Putamen (tissue), 1 donor: ENCODE measurements at regions not wholly inside any gene's neighbourhood (a gene's known extent, or its start where the extent isn't known, plus 50 kb on each side); places are given as distances from the start of the nearest gene placed in this dataset.
"Not testable (repeated sequence)": the region's sequence is repeated elsewhere in the genome, so short reads cannot be mapped to it uniquely, and the experiment has no call there.

Experiments used
- DNase-seq: peaks from one replicate; pipeline ENCODE4 v3.0.0-alpha.2; 2016; ENCODE audit warnings: low spot score

DNA sequence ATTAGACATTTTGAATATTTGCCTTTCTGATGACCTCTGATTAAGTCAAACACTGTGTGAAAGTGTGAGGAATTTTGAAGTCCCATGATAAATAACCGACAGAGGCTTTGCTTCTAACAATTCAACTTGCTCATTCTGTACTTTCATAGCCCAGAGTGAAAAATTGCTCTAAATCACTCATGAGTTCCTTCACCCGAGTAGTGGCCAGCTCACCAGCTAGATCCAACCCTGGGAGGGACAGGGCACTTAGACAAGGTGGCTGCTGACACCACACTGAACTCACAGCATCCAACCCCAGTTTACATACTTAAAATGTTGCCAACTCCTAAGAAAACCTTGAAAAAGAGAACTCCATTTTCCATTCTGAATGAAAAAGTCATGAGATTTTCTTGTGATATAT is 80.0 kb upstream of the LYZL1 start:
- DNase-seq = no peak

DNA sequence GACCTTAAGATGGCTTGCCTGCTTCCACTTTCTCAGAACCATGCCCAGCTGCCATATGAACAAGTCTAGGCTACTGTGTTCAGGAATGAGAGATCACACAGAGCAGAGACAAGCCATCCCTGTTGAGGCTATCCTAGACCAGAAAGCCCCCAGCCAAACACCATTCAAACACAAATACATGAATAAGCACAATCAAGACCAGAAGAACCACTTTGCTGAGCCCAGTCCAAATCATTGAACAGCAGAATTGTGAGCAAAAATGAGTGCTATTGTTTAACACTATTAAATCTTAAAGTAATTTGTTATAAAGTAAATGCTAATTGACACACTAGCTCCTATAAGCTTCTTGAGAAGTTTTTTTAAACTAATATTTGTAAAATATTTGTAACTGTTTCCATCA is 79.0 kb upstream of the LYZL1 start:
- no peak for DNase-seq

DNA sequence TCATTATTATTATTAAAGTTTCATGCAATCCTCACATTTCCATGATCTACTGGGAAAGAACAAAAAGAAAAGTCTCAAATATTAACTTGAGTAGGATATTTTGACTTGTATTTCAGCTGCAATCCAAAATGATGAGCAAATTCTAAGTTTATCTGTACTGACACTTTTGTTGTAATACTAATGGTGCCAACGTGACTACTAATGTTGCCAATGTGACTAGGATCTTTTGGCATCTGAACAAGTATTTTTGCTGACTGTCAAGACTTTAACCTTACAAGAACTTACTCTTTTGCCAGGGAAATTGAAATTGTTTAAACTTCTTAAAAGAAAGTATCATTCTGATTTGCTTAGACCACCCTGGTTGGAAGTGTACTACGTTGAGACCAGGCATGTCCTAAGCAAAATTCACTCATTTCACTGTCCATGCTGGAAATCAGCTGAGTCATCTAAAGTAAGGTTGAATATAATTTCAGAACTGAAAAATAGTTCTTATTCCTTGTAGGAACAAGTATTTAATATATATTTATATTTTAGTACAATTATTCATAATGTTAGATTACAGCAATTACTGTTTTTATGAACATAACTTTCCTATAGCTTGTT is 78.5 kb upstream of the LYZL1 start:
- no peak for DNase-seq

GRCh38 chr10:29212597-29212996 is 76.3 kb upstream of the LYZL1 start:
- DNase-seq = no peak

DNA sequence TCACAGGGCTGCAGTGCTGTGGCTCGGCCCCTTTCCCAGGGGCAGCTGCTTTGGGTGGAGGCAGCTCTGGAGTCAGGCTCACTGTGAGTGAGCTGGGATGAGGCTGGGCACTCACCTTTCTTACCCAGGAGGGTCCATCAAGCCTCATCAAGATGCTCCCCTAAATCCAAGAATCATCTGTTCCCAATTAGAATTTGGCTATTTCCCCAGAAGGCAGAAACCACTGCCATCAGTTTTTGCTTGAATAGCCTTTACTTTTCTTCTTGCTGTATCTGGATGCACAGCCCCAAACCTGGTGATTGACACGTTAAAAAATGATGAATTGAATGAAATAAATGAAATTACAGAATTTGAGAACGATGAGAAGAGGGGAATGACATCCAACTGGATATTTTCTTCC is 74.3 kb upstream of the LYZL1 start:
- DNase-seq = no peak

- DNase-seq = no peak
Measured at GRCh38 chr10:29217292-29217738, 71.6 kb upstream of the LYZL1 start.

DNA sequence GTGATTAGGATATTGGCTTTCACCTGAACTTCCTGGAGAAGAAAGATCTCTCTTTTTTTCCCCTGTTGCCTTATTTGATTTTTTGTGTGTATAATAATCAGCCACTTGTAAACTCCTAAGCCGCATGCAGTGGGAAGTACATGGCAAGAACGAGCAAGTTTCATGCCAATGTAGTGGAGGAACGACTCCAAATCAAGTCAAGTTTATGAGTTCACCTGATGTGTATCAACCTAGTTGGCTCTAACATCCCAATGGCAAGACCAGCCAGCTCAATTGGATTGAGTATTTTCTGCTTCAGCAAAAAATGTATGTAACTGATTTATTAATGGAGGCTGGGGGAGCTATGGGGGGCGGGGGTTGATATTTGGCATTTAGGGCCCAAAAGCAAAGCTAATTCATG is 65.5 kb upstream of the LYZL1 start:
- no peak for DNase-seq

- DNase-seq = no peak
Measured at GRCh38 chr10:29224631-29225030, 64.2 kb upstream of the LYZL1 start.

DNA sequence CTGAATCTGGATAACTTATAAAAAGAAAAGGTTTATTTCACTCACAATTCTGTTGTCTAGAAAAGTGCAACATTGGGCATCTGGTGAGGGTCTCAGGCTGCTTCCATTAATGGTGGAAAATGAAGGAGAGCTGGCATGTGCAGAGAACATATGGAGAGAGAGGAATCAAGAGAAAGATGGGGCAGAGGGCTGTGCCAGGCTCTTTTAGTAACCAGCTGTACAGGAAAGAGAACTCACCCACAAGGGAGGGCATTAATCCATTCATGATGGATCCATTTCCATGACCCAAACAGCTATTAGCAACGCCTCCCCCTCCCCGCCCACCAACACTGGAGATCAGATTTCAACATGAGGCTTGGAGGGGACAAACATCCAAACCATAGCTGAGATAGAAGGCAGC is 61.7 kb upstream of the LYZL1 start:
- DNase-seq = no peak

DNA sequence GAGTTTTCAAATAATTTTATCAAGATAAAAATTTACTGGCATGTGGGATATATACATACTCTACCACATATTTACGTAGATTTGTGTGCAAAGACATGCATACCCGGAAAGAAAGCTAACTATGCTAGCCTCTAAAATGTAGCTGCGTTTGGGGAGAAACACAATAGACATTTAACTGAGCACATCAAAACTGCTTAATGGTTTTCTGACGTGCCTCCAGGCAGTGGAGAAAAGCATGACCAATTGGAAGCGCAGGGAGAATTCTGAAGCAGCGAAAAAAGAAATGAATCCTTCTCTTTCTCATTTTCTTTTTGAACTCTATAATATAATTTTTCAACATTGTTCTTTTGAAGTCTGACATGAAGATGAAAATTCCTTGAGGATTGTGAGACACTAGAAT is 60.3 kb upstream of the LYZL1 start:
- no peak for DNase-seq

GRCh38 chr10:29229258-29229705 is 59.6 kb upstream of the LYZL1 start:
- no peak for DNase-seq

GRCh38 chr10:29236910-29237309 is 52.0 kb upstream of the LYZL1 start:
- DNase-seq = not testable (repeated sequence)

GRCh38 chr10:29237786-29238185 is 51.1 kb upstream of the LYZL1 start:
- DNase-seq = no peak

DNA sequence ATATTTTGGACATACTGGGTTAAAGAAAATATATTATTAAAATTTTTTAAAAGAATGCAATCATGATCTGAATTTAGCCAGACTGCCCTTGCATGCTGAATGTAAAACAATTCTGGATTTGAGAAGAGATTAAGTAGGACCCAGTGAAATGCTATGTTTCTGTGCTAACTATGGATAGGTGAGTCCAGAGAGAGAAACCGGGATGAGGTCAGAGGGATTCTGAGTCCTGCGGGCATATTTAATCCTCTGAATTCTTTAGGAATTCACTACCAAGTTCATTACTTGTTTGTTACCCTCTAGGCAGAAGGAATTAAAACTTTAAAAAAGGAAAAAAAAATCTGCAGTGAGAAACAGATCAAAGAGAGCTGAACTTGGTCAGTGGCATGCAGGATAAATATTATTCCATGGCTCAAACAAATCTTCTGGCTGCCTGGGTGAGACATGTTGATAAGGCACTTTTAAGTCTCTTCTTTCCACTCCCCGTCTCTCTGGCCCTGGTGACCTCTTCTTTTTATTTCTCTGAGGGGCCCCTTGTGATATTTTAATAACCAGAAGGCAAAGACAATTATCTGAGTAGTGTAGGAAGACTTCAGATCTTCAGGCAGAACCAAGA is 50.2 kb upstream of the LYZL1 start:
- no peak for DNase-seq
